Left renal cortex interstitium (tissue), 4 donors: ENCODE measurements at regions not wholly inside any gene's neighbourhood (a gene's known extent, or its start where the extent isn't known, plus 50 kb on each side); places are given as distances from the start of the nearest gene placed in this dataset.

Experiments used
- DNase-seq, 4 donors: peaks; one replicate each; pipeline ENCODE4 v3.0.0-alpha.2; 2013; ENCODE audit warnings: low read depth in 4 of 4, low spot score in 2 of 4, missing footprints in 1 of 4

GRCh38 chr4:123301923-123302322, 94.7 kb upstream of the SPRY1 start:
- no peak for DNase-seq

DNA sequence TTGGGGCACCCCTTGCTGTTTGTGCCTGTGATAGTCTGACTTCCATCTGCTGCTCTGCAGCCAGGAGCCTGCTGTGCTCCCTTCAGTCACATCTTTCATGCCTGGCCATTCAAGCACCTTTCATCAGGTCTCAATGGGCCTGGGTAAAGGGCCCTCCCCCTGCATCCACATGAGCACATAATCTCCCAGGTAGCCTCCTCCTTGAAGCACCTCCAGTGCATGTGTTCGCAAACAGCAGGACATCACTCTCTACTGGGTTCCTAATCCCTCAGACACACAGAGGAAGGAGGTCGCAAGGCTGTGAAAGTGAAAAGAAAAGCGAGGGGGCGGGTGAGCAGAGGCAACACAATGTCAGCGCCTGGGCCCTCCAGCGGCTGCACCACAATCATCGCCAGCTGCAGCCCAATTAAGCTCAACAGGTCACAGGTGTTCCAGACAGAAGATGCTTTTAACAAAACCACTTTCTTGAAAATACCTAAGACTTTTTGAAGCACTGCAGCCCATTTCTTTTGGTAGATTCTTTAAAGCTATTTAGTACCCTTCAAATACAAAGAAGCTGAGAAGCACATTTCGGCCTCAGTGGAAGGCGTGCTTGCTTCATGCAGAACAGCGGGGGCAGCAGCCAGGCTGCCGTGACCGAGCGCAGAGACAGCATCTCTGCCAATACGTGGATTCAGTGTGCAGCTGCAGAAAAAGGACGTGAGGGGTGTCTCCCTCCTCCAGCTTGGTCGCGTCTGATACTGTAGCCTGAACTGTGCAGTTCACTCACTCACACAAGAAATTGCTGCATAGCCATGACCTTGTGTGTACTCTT, 92.2 kb upstream of the SPRY1 start:
- no peak for DNase-seq

DNA sequence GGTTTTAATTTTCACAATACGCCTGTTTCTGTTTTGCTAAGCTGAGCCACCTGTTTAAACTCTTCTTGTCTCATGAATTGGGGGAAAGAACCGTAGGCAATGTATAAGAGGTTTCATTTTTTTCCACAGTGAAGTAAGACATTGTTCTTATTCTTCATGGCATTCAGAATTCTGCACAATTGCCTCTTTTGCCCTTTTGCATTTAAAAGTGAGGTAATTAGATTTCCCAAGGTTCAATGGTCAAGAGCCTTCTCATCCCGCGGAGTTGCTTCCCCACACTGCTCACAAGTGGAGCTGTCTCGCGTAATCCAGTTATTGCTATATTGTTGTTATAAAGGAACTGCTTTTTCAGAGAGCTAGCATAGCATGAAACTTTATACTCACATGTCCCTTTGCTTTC, 90.9 kb upstream of the SPRY1 start:
- no peak for DNase-seq

DNA sequence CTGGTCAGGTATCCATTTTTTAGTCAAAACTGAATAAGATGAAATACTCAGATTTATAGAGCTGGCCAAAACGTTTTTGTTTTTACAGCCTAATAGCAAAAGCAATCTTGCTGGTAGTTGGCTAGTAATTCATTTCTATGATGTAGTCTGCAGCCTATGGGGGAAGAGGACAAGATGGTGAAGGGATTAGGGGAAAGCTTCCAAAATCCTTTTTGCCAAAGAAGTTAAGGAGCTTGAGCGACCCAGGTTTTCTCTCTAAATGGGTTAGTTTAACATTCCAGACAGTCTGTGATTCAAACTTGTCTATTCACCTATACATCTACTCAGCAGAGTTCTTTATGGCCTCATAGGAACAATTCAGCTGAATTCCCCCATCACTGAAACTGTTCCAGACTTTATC, 89.8 kb upstream of the SPRY1 start:
- DNase-seq, result no peak

GRCh38 chr4:123308667-123309066, 87.9 kb upstream of the SPRY1 start:
- no peak for DNase-seq

- DNase-seq, result no peak
Observed at GRCh38 chr4:123312116-123312515, 84.5 kb upstream of the SPRY1 start.

DNA sequence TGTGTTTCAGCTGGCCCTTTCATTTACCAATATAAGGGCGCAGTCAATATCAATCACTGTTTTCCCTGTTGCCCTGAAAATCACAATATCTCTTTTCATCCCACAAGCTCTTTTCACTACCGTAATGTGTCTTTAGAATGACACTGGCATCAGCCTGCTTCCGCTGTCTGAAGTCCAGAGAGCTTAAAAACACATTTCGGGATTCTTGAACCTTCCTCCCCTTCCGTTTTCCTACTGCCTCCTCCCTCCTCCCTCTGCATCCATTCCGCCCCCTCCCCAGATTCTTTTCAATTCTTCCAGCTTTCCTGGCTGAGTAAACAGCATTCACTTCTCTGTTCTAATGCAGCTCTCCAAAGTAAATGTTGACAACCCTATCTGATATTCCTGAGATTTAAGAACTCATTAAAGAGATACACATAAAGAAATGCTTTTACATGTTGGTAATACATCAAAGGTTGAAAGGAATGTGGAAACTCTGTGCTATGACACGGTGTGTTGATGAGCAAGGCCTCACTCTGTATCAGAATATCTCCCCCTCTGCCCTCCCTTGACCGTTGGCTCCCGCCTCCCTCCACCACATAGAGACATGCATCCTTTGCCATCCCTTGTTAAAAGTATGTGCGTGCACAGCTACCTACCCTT, 83.5 kb upstream of the SPRY1 start:
- DNase-seq, result no peak

GRCh38 chr4:123315617-123316016, 81.0 kb upstream of the SPRY1 start:
- no peak for DNase-seq

DNA sequence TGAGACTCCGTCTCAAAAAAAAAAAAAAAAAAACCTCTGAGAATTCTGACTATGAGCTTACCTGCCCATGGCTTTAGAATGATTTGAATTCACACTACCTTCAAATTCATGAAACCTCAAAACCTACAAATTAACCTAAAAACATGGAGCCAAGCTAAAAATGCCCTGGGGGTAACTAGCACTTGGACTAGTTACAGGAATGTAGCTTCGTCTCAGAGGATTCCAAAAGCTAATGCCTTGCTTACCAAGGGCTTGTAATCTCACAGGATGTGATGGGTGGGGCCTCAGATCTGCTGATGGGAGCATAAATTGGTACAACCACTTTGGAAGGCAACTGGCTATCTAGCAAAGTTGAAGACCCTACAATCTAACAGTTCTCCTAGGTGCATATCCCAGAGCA, 79.4 kb upstream of the SPRY1 start:
- DNase-seq, result no peak

DNA sequence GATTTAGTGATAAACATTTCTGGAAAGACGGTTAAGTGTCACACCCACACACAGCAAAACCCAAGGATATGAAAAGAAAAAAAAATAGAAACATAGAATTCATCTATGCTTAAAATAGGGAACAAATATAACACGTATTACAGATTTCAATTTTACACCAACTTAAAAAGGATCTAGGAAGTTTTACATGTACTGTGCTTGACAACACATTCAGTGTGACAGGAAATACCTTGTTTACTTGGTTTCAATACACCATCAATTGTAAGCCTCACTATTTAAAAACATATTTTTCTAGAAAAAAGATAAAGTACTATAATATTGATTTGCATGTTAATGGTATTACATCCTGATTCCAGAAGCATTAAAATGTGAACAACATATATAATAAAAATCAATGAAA, 77.0 kb upstream of the SPRY1 start:
- DNase-seq, result no peak

DNA sequence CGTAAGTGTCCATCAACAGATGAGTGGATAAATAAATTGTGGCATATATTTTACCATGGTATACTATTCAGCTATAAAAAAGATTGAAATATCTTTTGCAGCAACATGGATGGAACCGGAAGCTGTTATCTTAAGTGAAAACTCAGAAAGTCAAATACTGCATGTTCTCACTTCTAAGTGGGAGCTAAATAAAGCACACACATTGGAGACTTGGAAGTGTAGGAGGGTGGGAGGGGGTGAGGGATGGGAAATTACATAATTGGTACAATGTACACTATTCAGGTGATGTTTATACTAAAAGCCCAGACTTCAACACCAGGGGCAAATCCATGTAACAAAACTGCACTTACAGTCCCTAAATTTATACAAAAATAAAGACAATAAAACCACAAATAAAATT, 72.6 kb upstream of the SPRY1 start:
- DNase-seq, result no peak

DNA sequence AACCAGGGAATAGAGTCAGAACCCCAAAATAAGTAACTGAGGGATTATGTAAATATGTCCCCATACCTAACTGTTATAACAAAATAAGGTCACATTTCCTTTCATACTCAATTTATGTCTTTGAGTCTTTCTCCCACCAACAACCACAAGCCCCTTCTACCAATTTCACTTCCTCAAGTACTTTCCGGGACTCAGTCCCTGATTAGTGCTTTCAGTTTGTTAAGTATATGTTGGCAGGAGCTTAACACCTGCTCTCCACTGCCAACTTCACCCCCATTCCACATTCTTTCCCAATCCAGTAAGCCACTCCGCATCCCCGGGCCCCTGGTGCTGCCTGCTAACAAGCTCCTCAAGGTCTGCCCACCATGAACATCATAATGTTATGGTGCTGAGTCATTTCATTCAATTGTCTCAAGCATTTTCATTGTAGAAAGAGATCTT, 71.3 kb upstream of the SPRY1 start:
- no peak for DNase-seq

- DNase-seq, result no peak
Observed at GRCh38 chr4:123327346-123327745, 69.2 kb upstream of the SPRY1 start.

GRCh38 chr4:123327846-123328429, 68.7 kb upstream of the SPRY1 start:
- no peak for DNase-seq

DNA sequence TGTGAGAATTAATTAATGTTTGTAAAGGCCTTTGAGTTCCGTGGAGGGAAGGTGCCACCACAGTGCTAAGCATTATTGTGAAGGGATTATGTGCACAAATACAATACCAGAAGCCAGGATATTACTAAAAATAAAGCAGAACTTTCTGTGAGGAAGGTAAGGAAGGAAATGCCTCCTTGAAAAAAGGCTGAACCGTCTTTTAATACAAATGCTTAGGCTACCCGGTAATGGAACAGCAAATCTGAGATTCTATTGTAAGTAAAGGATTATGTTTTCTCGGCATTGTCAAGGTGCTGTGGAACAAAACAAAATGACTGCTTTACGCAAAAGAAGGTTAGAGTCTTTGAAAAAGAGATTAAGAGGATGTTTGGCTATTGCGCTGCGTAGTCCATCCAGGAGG, 57.9 kb upstream of the SPRY1 start:
- DNase-seq, result no peak

GRCh38 chr4:123339507-123340380, 56.9 kb upstream of the SPRY1 start:
- DNase-seq, result no peak

DNA sequence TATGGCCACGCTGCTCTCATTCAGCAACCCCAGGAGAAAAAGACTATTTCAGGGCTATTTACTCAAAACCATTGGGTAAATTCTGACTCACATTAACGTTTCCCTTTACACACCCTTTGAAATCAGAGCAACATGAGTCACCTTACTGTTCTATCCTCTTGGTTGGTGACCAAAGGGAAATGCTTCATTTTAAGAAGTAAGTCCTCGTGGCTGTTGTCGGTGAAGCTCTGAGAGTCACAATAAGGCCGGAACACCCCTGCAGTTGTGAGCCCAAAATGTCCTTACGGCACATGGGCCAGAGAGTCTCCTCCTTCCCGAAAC, 56.3 kb upstream of the SPRY1 start:
- no peak for DNase-seq

DNA sequence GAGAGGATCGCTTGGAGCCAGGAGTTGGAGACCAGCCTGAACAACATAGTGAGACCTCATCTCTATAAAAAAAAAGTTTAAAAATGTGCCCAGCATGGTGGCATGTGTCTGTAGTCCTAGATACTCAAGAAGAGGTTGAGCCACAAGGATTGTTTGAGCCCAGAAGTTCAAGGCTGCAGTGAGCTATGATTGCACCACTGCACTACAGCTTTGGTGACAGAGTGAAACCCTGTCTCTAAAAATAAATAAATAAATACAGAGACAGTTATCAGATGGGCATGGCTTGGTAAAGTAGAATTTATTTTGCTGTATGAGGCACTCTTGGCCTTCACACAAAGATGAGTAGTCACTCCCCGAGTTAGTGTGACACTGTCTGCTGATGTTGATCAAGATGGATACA, 54.1 kb upstream of the SPRY1 start:
- DNase-seq, result no peak

- DNase-seq, result no peak
Observed at GRCh38 chr4:123343400-123344041, 53.1 kb upstream of the SPRY1 start.

GRCh38 chr4:123345137-123345934, 51.3 kb upstream of the SPRY1 start:
- no peak for DNase-seq
